KG1 (cell line): ENCODE measurements at regions not wholly inside any gene's neighbourhood (a gene's known extent, or its start where the extent isn't known, plus 50 kb on each side); places are given as distances from the start of the nearest gene placed in this dataset.

Source experiments
- DNase-seq: peaks from one replicate; lab custom pipeline; 2025; lab: John Stamatoyannopoulos, UW

DNA sequence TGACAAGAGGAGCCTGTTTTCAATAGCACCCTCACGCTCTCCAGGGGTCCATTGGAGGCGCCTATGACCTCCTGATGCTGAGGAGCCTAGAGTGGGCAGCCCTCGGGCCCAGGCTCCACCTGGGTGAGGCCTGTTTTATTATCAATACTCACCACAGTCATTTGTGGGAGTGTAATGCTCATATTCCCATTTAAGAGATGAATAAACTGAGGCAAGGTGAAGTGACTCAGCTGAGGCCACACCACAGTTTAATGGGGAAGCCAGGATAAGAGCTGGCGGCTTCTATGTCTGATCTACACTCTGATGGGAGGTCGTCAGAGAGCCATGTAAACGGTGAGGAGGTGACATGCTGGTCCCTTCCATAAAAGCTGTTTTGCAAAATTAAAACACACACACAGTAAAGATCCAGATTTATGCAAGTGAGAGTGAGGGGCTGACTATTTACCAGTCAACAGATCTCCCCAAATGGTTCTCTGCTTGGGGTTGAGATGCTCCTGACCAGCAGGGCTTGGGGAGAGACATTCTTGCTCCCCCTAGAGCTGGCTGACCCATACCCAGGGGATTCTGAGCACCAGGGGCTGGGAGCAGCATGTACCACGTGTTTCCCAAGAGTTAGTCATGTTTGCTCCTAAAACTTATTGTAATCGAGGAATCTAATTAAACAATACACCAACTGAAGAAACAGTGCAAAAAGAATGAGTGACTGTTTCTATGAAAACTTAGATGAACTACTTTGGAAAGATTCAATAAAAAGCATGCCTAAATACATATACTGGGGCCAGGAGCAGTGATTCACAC lies 81.0 kb upstream of the INSIG1 start:
- DNase-seq = no peak

DNA sequence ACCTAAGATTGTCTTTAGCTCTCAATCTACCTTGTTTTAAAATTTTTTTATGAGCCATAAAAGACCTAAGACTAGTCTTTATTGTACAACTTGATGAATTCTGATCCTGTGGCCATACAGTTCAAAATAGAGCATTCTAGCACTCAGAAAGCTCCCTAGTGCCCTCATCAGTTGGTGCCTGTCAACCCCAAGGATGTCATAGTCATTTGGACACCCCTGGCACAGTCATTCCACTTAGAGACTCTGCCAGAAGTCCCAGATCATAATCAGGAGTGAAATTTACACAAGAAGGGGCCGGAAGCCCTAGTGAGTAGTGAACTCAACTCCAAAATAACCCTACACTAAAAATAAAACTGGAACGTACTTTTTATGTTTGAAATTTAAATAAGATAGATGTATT lies 80.0 kb upstream of the INSIG1 start:
- DNase-seq = no peak

DNA sequence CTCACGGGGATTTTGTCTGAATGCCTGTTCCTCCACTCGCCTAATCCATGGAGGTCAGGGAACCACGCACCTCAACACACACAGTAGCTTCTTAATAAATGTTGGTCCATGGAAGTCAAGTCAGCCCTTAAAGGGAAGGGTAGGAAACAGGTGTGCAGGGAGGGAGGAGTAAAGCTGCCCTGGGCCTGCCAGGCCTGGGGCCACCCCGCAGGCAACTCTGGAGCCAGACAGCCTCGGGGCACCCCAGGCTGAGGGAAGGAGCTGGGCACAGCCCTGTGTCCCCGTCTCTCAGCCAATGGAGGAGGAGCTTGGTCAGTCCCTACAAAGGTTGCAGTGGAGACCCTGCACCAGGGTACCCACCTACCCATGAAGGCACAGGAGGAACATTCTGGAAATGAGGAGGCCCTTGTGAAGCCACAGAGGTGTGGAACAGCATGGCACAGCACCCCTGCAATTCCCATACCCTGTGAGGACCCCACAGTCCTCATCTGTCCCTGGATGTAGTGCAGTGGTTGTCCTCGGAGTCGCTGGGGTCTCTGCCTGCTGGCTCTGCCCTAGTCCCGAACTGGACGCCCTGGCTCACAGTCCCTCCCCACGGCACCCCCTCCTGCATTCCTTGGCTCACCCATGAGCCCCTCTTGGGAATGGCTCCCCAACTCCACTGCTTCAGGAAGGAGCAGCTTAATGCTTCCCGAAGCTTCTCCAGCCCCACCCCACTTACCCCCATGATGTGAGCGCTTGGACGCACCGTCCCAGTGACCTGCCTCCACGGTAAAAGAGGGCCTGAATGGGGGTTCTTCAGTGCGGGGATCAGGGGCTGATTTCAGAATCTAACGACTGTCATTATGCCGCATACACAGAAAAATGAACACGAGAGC lies 79.2 kb upstream of the INSIG1 start:
- no peak for DNase-seq

DNA sequence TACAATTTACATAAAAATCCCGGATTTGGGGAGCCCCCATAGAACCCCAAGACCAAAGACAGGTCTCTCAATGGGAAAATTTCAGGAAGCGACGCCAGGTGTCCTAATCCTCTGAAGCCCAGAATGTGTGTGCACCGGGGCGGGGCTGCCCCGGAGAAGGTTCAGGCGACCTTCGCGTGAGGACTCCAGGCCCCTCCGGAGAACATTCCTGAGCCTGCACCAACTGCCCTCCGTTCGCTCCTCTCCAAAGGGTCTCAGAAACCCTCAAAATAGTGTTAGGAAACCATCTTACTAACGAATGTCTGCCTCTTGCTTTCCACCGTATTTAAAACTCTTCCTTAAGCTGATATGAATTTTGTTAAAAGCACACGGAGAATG lies 78.5 kb upstream of the INSIG1 start:
- DNase-seq = no peak

DNA sequence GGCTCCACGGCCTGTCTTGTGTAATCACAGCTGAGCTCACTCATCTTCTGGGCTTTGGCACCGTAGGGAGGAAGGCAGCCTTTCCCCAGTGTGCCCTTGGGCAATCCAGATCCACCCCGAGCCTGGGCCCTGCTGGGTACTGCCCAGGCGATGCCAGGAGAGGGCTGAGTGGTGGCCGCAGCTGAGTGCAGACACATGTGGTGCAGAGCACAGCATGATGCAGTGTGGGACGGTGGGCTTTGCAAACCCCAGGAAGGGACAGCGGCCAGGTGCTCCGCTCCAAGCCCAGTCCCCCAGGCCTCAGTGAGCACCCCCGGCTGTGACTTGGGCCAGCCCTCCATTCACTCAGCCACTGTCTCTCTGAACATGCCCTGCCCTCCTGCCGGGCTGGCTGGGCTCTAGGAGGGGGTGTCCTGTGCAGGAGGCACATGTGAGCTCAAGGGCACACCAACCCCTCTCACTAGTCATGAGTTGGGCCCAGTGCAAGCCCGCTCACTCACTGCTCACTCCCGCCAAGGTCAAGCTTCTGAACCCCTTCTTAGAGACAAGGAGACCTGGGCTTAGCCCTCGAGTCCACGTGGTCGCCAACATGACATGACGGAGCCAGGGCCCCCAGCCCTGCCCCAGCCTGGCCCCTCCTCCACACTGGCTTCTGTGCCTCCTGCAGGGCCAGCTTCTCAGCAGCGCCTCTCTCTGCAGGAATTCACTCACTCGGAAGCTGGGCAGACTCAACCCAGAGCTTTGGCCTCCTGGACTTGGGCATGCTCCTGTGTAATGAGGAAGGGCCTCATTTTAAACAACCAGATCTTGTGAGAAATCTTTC lies 77.5 kb upstream of the INSIG1 start:
- no peak for DNase-seq

DNA sequence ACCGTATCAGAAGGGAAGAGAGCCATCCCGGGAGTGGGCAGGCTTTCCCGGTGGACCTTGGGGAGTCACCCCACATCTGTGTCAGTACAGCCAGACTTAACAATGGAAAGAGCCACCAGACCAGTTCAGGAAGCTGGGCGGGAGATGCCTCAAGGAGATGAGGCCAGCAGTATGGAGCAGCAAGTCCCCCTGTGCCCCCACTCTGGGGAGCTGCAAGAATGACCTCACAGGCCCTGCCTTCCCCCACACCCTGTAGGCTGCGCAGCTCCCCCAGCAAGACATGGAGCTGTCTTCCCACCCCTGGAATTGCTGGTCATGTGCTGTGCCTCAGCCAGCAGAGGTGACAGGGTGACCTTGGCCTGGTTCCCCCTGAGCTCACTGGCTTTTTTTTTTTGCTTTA lies 76.8 kb upstream of the INSIG1 start:
- DNase-seq = no peak

DNA sequence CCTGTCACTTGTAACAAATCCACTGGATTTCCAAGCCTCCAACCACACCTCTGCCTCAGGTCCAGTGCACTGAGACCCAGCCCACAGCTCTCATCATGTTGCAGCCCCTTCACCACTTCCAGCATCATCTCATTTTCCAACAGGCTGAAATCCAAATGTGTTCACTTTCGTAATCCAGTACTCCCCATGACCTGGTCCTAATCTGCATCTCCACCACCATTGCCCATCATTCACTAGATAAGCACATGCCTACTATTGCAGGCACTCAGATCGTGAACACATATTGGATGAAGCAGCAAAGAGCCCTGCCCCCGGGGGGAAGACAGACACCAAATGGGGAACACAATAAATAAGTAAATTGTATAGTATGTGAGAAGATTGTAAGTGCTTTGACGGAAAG lies 76.1 kb upstream of the INSIG1 start:
- no peak for DNase-seq

DNA sequence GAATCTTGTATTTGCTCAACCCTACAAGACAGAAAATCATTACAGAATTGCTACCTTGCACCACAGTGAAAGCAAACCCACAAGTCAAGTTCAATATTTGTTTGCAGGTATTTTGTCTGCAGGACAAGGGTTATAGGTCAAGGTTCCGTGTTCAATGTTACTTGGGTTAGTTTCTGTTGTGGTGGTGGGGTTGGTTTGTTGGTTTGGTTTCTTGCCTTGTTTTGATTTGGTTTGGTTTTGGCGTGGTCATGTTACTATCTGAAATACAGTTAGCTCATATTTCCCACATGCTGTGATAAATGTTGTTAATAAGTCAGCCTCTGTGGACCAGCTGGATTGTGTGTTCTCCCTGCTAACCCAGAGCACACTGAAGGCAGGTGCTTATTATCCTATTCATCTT lies 75.6 kb upstream of the INSIG1 start:
- no peak for DNase-seq

DNA sequence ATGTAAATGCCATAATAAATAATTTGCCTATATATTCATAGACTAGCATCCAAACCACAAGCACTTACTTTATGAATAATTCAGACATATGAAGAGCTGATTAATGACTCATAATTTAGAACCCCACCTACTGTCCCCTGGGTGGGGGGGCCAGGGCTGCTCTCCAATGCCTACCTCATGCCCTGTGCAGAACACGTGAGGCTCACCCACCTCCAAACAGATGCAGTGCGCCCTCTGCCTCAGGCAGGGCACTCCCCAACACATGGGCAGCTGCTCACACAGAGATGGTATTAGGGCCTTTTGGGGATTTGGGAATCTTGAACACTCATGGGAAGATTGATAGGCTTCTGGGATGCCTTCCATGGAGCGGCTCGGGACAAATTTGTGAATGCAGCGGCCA lies 75.1 kb upstream of the INSIG1 start:
- no peak for DNase-seq

DNA sequence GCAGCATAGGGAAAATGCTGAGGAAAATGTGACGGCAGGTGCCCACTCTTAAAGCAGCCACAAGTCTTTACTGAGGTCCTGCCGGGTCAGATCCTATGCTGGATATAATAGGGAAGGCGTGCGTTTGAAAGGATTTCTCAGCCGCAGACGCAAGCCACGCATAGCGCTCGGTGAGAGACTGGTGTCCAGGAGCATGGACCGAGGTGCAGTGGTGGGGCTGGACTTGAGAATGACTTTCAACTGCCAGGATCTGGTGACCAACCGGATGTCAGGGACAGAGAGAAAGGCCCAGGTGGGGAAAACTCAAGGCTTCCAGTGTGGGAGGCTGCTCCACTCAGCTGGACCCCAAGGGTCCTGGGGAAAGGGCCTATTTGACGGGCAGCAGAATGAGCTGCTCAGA lies 74.7 kb upstream of the INSIG1 start:
- no peak for DNase-seq

DNA sequence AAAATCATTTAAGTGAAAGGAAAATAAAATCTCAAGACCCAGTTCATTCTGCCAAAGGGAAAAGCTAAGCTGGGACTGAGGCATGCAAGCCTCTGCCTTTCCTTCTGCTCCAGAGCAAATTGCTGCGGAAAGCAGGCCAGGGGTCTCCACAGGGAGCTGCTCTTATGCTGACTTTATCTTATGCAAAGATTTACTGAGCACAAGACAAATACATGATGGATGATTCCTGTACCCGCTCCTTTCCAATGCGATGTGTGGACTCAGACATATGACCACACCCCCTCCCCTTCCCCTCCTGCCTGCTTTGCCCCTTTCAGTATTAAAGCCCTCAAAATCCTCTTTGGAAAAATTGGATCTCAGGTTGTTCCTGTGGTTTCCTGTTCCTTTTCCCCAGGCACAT lies 74.2 kb upstream of the INSIG1 start:
- DNase-seq = no peak

DNA sequence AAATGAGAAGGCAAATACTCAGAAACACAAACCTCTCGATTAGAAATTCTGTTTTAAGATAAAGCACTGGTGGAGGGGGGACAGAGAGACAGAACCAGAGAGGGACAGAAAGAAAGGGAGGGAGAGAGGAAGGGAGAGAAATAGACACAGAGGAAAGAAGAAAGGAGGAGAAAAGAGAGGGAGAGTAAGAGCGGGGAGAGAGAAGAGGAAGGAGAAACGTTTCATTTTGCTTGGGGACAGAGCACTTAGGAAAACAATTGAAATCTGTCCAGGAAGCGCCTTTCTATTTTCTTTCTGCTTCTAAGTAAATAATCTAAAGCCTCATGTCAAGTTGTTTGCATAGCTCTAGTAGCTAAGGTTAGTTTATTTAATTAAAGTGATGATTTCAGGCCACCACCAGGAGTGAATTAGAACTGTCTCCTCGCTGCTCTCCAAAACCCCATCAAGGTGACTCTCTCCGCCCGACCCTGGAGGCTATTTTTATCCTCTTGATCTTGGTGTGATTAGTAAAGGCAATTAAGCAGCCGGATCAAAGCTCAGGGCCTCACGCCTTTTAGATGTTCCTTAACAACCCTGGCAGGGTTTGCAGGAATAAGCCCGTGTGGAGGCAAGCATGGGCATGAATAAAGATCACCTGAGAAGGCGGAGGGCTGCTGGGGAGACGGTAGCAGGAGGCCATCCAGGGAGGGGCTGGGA lies 73.4 kb upstream of the INSIG1 start:
- no peak for DNase-seq

DNA sequence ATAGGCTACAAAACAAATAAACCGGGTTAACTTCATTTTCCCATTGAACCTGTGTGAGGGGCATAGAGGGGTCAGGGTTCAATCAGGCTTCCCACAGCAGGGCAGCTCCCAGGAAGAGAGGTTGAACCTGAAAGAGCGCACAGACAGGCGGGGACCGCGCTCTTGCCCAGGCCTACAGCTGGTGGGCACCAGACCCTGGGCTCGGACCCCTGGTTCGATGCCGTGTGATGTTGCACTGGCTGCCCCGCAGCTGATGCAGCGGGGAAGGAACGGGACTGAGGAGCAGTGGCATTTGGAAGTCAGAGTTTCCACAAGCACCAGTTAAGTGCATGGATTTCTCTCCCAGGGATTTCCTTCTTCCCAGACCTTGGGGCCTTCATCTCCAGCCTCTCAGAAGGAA lies 72.6 kb upstream of the INSIG1 start:
- DNase-seq = no peak

DNA sequence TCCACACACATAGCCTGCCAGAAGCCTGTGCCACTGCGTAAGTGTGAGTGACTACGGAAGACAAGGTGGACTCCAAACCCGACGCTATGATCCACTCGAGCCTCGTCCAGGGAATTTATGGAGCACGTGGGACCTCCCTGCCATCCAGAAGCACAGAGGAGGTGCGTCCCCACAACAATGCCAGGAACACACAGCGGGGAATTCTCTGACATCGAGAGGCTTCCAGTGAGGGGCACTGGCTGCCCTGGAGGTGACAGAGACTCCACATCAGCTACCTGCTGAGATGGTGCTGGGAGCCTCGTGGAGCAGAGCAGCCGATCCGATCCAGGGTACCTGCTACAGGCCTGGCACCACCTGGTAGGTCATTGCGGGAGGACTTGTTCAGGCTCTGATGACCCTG lies 72.2 kb upstream of the INSIG1 start:
- DNase-seq = no peak

DNA sequence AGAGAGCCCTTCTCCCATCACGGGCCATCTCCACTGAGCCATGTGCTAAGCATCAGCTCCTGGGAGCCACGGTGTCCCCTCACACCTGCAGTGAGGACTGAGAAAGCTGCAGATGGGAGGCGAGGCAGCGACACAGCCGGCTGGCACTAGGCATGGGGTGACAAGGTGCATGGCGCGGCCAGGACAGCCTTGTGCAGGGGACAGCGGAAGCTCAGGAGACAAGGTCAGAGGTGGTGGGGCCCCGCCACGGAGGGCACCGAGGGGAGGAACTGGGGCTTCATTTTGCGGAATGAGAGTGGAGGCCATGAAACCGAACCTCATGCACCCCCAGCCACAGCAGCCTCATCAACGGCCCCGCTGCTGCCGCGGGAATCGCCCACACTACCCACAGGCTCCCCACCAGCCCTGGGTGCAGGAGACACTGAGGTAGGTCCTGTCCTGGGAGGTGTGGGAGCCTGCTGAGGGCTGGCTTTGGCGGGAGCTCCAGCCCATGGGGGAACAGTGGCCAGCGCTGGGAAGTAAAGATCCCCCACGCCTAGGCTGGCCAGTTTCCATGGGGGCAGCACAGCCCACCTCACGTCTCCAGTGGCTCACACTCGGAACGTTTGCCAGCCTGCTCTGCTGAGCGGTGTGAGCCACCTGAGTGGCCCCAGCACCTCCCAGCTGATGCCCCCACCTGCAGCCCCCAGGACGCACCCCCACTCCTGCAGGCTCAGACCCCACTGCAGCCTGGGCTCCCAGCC lies 71.2 kb upstream of the INSIG1 start:
- no peak for DNase-seq

DNA sequence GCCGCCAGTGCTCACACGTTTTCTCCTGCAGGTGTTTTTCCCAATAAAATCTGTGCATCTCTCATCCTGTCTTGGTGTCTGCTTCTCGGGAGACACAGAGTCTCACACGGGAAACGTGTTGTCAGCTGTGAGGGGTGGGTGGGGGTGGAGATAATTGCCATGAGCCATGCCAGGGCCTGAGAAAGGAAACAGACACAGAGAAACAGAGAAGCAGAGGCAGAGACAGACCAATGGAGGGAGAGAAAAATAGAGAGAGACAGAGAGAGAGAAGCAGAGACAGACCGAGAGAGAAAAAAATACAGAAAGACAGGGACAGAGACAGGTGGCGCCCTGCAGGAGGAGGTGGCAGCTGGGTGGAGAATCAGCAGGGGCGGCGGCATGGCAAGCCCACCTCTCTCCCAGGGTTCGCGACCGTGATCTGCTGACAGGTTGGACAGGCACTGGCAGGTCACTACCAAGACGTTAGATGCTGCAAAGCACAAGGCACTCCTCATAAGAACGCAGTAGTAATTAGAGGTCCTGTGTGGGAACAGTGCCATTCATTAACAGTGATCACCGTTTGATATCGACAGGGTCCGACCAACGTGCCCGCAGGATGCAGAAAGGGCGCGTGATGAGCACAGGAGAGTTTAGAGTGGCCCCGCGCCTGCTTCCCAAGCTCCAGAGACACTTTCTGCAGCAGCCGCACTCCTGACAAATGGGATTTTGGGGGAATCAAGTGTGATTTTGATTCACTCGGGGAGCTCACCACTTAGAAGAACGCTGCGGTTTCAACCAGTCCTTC lies 70.5 kb upstream of the INSIG1 start:
- no peak for DNase-seq

DNA sequence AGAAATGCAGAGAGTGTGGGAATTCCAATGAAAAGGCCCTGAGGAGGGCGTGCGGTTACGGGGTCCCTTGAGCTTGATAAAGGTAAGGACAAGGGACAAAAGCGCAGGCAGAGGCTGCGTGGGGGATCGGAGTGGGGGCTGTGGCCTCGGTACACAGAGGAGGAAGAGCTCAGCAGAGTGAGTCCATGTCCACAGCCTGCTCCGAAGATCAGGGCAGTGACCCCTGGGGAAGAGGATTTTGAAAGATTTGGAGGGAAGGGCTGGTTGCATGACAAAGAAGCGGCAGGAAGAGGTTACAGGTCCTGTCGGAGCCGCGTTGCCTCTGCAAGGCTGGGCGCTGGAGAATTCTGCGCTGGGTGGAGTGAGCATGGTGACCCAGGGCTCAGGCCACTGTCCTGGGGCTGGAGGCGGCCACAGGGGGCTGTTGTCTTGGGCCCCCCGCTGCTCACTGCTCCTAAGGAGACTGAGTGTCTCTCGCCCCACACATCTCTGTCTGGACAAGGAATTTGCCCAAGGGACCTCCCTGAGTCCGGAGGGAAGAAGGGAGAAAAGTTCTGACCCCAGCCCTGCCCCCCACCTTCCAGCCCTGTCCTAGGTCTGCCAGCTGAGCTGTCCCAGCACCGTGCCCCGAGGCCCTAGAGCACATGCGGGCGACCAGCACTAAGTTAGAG lies 69.8 kb upstream of the INSIG1 start:
- DNase-seq = no peak

DNA sequence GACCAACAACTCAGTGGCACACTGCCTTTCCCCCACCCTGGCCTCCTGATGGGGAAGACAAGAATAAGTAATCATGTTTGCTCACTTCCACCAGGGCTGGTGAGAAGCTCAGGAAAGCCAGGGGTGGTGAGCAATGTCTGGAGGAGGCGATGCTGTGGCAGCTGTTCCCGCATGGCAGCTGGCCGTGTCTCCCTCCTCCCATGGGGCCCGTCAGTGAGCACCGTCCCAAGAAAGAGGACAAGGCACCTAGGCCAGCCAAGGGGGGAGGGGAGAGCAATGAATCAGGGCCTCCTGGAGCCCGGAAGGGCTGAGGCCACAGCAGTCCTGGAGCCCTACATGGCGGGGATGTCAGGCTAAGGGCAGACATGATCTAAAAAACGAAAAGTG lies 69.2 kb upstream of the INSIG1 start:
- DNase-seq = no peak

DNA sequence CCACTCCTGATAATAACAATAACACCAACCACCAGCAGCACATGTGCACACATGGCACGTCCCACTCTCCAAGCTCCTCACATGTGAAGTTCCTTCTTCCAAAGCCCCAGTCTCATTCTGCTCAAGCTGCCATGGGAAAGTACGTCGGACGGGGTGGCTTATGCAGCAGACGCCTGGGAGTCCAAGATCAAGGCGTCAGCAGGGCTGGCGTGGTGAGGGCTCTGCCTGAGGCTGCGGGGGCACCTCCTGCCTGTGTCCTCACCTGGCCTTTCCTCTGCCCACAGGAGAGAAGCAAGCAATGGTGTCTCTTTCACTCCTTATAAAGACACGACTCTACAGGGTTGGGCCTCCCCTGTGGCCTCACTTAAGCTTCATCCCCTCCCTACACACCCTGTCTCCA lies 68.8 kb upstream of the INSIG1 start:
- no peak for DNase-seq
